A549 (cell line): ENCODE measurements at regions not wholly inside any gene's neighbourhood (a gene's known extent, or its start where the extent isn't known, plus 50 kb on each side); places are given as distances from the start of the nearest gene placed in this dataset.

Source experiments
- ATAC-seq, 2 experiments: fragments of 200-7000 bp in 1 of 2; fragments of >200 bp in 1 of 2; cut with Nextera tagmentation in 1 of 2; cut with Tn5 transposase in 1 of 2; 3 replicates each; pipeline versions ENCODE4 v1.8.0 to v1.9.1; 2018 to 2020; ENCODE audit warnings: mild to moderate bottlenecking in 1 of 2, moderate library complexity in 1 of 2
- CTCF ChIA-PET: fragments of 300-600 bp; sonication (Branson Sonifier 250); formaldehyde crosslinking; extraction: SDS; loops from one replicate; lab custom pipeline; 2021; ENCODE audit warnings: antibody characterized with exemption, inconsistent platforms; lab: Yijun Ruan, JAX
- POLR2A ChIA-PET: fragments of 350-600 bp; formaldehyde crosslinking; extraction: SDS; loops from one replicate; lab custom pipeline; 2021; ENCODE audit warnings: antibody characterized with exemption, inconsistent platforms; lab: Yijun Ruan, JAX
- DNase-seq, 2 experiments: peaks; one replicate each; pipeline versions ENCODE4 v3.0.0 to v3.0.0-alpha.2; 2011 to 2016; ENCODE audit warnings: low read depth in 1 of 2, low spot score in 1 of 2
- FAIRE-seq: peaks from 2 replicates; lab custom pipeline; 2011; peaks lifted over from hg19 to GRCh38; lab: Jason Lieb, UNC
- H3K27ac ChIP-seq, 2 experiments: fragments of >200 bp; sonication (Bioruptor Twin); formaldehyde crosslinking; 3 replicates each; pipeline ENCODE4 v1.5.1; 2016 to 2017
- H3K4me1 ChIP-seq: fragments of >200 bp; sonication (Bioruptor Twin); formaldehyde crosslinking; 3 replicates; pipeline ENCODE4 v1.6.1; 2016
- H3K4me2 ChIP-seq: fragments of >200 bp; sonication (Bioruptor Twin); formaldehyde crosslinking; 3 replicates; pipeline ENCODE4 v1.6.1; 2016
- H3K4me3 ChIP-seq: fragments of >200 bp; sonication (Bioruptor Twin); formaldehyde crosslinking; 3 replicates; pipeline ENCODE4 v1.5.1; 2016
- H3K9me3 ChIP-seq: fragments of >200 bp; sonication (Bioruptor Twin); formaldehyde crosslinking; 3 replicates; pipeline ENCODE4 v1.6.1; 2016
- CBX8 ChIP-seq: fragments of 200-600 bp; sonication (generic); IDR thresholded peaks from 2 replicates; pipeline ENCODE4 v1.6.1; 2016
- CEBPB ChIP-seq, 2 experiments: fragments of >200 bp in 1 of 2; sonication (Bioruptor Twin) in 1 of 2; formaldehyde crosslinking in 1 of 2; IDR thresholded peaks; 2 replicates each; pipeline ENCODE4 v1.6.1; 2012 to 2016
- CHD2 ChIP-seq: fragments of 150-350 bp; IDR thresholded peaks from 2 replicates; pipeline ENCODE4 v1.6.1; 2014; ENCODE audit warnings: low read length; ENCODE audit not compliant: partially characterized antibody
- CHD4 ChIP-seq: fragments of 200-600 bp; sonication (generic); IDR thresholded peaks from 2 replicates; pipeline ENCODE4 v1.6.1; 2016; ENCODE audit warnings: antibody characterized with exemption, mild to moderate bottlenecking, borderline replicate concordance
- EP300 ChIP-seq, 2 experiments: fragments of >200 bp; sonication (Bioruptor Twin); formaldehyde crosslinking; IDR thresholded peaks; 2 replicates in 1 of 2; 3 replicates in 1 of 2; pipeline ENCODE4 v1.6.1; 2016 to 2017
- ESRRA ChIP-seq: fragments of 150-350 bp; IDR thresholded peaks from 2 replicates; pipeline ENCODE4 v1.6.1; 2014; ENCODE audit warnings: mild to moderate bottlenecking, low read length, borderline replicate concordance
- FOSB ChIP-seq: fragments of 250-450 bp; sonication (Bioruptor Pico); IDR thresholded peaks from 2 replicates; pipeline ENCODE4 v1.5.0; 2020; ENCODE audit warnings: mild to moderate bottlenecking, moderate library complexity
- FOSL2 ChIP-seq, 2 experiments: fragments of 450-650 bp in 1 of 2; fragments of >200 bp in 1 of 2; sonication (Bioruptor Twin) in 1 of 2; formaldehyde crosslinking; IDR thresholded peaks; 2 replicates each; pipeline versions ENCODE4 v1.5.0 to v1.6.1; 2016 to 2020; ENCODE audit warnings: mild to moderate bottlenecking in 1 of 2, moderate library complexity in 1 of 2
- HEYL ChIP-seq: fragments of 250-450 bp; sonication (Bioruptor Pico); IDR thresholded peaks from 2 replicates; pipeline ENCODE4 v1.8.0; 2021; ENCODE audit warnings: mild to moderate bottlenecking, moderate library complexity
- HOXA7 ChIP-seq: fragments of 250-450 bp; sonication (Bioruptor Pico); IDR thresholded peaks from 2 replicates; pipeline ENCODE4 v1.5.0; 2020; ENCODE audit warnings: mild to moderate bottlenecking, moderate library complexity
- HOXB13 ChIP-seq: fragments of 250-450 bp; sonication (Bioruptor Pico); IDR thresholded peaks from 2 replicates; pipeline ENCODE4 v1.5.0; 2020; ENCODE audit warnings: low read depth, mild to moderate bottlenecking, moderate library complexity
- JUNB ChIP-seq: fragments of >200 bp; sonication (Bioruptor Twin); formaldehyde crosslinking; IDR thresholded peaks from 2 replicates; pipeline ENCODE4 v1.6.1; 2016
- KDM5A ChIP-seq: fragments of 200-600 bp; sonication (generic); IDR thresholded peaks from 2 replicates; pipeline ENCODE4 v1.6.1; 2016; ENCODE audit warnings: antibody characterized with exemption, mild to moderate bottlenecking
- MYC ChIP-seq: IDR thresholded peaks from 2 replicates; pipeline ENCODE4 v1.6.1; 2012; ENCODE audit warnings: mild to moderate bottlenecking, inconsistent platforms, low read length, improper control_type of control experiment, borderline replicate concordance
- NPAS2 ChIP-seq: fragments of 250-450 bp; sonication (Bioruptor Pico); IDR thresholded peaks from 2 replicates; pipeline ENCODE4 v1.8.0; 2022; ENCODE audit warnings: mild to moderate bottlenecking, moderate library complexity, borderline replicate concordance
- PHF8 ChIP-seq: fragments of 200-600 bp; sonication (generic); IDR thresholded peaks from 2 replicates; pipeline ENCODE4 v1.6.1; 2016; ENCODE audit warnings: low read depth, mild to moderate bottlenecking, antibody characterized with exemption, moderate library complexity, borderline replicate concordance
- POLR2A ChIP-seq: IDR thresholded peaks from 2 replicates; pipeline ENCODE4 v1.6.1; 2012; ENCODE audit warnings: mild to moderate bottlenecking, low read length
- POLR2AphosphoS2 ChIP-seq: conservative IDR thresholded peaks from 2 replicates; pipeline ENCODE4 v1.6.1; 2012; ENCODE audit warnings: low read length, improper control_type of control experiment, inconsistent platforms
- RAD21 ChIP-seq, 2 experiments: fragments of >200 bp in 1 of 2; sonication (Bioruptor Twin) in 1 of 2; formaldehyde crosslinking in 1 of 2; IDR thresholded peaks in 1 of 2; conservative IDR thresholded peaks in 1 of 2; 2 replicates in 1 of 2; 3 replicates in 1 of 2; pipeline ENCODE4 v1.6.1; 2012 to 2018; ENCODE audit warnings: inconsistent platforms in 1 of 2
- RARB ChIP-seq: fragments of 250-450 bp; sonication (Bioruptor Pico); IDR thresholded peaks from 2 replicates; pipeline ENCODE4 v1.8.0; 2021; ENCODE audit warnings: mild to moderate bottlenecking, moderate library complexity
- RNF2 ChIP-seq: fragments of 200-600 bp; sonication (generic); IDR thresholded peaks from 2 replicates; pipeline ENCODE4 v1.6.1; 2016; ENCODE audit warnings: low read depth, mild to moderate bottlenecking, antibody characterized with exemption, moderate library complexity, borderline replicate concordance
- SMC3 ChIP-seq: fragments of >200 bp; sonication (Bioruptor Twin); formaldehyde crosslinking; IDR thresholded peaks from 3 replicates; pipeline ENCODE4 v1.6.1; 2018; ENCODE audit warnings: inconsistent platforms
- TFCP2L1 ChIP-seq: fragments of 250-450 bp; sonication (Bioruptor Pico); IDR thresholded peaks from 2 replicates; pipeline ENCODE4 v1.5.0; 2021; ENCODE audit warnings: mild to moderate bottlenecking
- TP53 ChIP-seq: fragments of 250-450 bp; sonication (Bioruptor Pico); IDR thresholded peaks from 2 replicates; pipeline ENCODE4 v1.5.0; 2021; ENCODE audit warnings: mild to moderate bottlenecking, moderate library complexity
- WGBS: methylation state at CpG from one replicate; pipeline ENCODE4 v1.1.6; 2017; ENCODE audit errors: missing lambda C conversion rate; 5-methylcytosine and 5-hydroxymethylcytosine counted together
- TF ChIP-seq, protein P1 (sequence below): fragments of 150-350 bp; IDR thresholded peaks from 2 replicates; pipeline ENCODE4 v1.6.1; 2014; ENCODE audit warnings: low read depth, mild to moderate bottlenecking, low read length
- TF ChIP-seq, protein P2 (sequence below): fragments of 450-650 bp; IDR thresholded peaks from 2 replicates; pipeline ENCODE4 v1.6.1; 2014; ENCODE audit warnings: antibody characterized with exemption
- TF ChIP-seq, protein P3 (sequence below): fragments of 250-450 bp; sonication (Bioruptor Pico); IDR thresholded peaks from 2 replicates; pipeline ENCODE4 v1.5.0; 2020; ENCODE audit warnings: low read depth, mild to moderate bottlenecking, moderate library complexity
- TF ChIP-seq, protein P4 (sequence below): fragments of >200 bp; sonication (Bioruptor Twin); formaldehyde crosslinking; IDR thresholded peaks from 3 replicates; pipeline ENCODE4 v1.5.1; 2016
- TF ChIP-seq, protein P5 (sequence below): IDR thresholded peaks from 2 replicates; pipeline ENCODE4 v1.6.1; 2012; ENCODE audit warnings: low read depth, borderline replicate concordance
- TF ChIP-seq, protein P6 (sequence below): IDR thresholded peaks from 2 replicates; pipeline ENCODE4 v1.6.1; 2012
- TF ChIP-seq, protein P7 (sequence below): IDR thresholded peaks from 2 replicates; pipeline ENCODE4 v1.6.1; 2012

DNA sequence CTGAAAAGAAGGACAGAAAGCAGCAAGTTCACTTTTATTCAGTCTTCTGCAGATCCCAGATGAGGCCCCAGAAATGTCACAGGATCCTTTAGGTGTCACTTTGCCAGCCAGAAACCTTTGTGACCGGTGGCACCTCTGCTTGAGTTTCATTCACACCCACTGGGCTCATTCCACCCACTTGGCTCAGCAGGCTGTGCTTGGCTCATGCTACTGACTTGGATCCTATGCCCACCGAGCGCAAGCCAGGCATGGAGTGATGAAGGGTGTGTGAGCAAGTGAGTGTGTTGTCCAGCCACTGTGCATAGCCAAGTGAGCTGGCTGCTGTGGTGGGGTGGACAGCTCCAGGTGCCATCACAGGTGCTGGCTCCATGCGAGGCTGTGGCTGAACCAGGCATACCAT, 357.0 kb upstream of the GULP1 start:
- no peaks in the 10 kb centered on the region for H3K4me1 ChIP-seq
- DNase-seq, result no peak
- TF ChIP-seq CBX8, result no peak
- TF ChIP-seq RARB (CRISPR knock-in tag), result no peak
- TF ChIP-seq, protein P1, sequence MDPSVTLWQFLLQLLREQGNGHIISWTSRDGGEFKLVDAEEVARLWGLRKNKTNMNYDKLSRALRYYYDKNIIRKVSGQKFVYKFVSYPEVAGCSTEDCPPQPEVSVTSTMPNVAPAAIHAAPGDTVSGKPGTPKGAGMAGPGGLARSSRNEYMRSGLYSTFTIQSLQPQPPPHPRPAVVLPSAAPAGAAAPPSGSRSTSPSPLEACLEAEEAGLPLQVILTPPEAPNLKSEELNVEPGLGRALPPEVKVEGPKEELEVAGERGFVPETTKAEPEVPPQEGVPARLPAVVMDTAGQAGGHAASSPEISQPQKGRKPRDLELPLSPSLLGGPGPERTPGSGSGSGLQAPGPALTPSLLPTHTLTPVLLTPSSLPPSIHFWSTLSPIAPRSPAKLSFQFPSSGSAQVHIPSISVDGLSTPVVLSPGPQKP, result no peak
- TF ChIP-seq RNF2, result no peak
- TF ChIP-seq, protein P2, sequence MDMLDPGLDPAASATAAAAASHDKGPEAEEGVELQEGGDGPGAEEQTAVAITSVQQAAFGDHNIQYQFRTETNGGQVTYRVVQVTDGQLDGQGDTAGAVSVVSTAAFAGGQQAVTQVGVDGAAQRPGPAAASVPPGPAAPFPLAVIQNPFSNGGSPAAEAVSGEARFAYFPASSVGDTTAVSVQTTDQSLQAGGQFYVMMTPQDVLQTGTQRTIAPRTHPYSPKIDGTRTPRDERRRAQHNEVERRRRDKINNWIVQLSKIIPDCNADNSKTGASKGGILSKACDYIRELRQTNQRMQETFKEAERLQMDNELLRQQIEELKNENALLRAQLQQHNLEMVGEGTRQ, result no peak
- TF ChIP-seq ESRRA, result no peak
- TF ChIP-seq POLR2AphosphoS2, result no peak
- no peak for TF ChIP-seq JUNB
- no peak for TF ChIP-seq KDM5A
- TF ChIP-seq, protein P3, sequence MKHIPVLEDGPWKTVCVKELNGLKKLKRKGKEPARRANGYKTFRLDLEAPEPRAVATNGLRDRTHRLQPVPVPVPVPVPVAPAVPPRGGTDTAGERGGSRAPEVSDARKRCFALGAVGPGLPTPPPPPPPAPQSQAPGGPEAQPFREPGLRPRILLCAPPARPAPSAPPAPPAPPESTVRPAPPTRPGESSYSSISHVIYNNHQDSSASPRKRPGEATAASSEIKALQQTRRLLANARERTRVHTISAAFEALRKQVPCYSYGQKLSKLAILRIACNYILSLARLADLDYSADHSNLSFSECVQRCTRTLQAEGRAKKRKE (CRISPR knock-in tag), result no peak
- TF ChIP-seq, protein P4, sequence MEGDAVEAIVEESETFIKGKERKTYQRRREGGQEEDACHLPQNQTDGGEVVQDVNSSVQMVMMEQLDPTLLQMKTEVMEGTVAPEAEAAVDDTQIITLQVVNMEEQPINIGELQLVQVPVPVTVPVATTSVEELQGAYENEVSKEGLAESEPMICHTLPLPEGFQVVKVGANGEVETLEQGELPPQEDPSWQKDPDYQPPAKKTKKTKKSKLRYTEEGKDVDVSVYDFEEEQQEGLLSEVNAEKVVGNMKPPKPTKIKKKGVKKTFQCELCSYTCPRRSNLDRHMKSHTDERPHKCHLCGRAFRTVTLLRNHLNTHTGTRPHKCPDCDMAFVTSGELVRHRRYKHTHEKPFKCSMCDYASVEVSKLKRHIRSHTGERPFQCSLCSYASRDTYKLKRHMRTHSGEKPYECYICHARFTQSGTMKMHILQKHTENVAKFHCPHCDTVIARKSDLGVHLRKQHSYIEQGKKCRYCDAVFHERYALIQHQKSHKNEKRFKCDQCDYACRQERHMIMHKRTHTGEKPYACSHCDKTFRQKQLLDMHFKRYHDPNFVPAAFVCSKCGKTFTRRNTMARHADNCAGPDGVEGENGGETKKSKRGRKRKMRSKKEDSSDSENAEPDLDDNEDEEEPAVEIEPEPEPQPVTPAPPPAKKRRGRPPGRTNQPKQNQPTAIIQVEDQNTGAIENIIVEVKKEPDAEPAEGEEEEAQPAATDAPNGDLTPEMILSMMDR, result no peak
- no peak for TF ChIP-seq EP300 (IDR thresholded peaks at IDR 0.05)
- TF ChIP-seq PHF8, result no peak
- TF ChIP-seq CEBPB (IDR thresholded peaks at IDR 0.05), result no peak
- TF ChIP-seq HOXA7 (CRISPR knock-in tag), result no peak
- no peak for TF ChIP-seq RAD21 (conservative IDR thresholded peaks at IDR 0.05 in 1 of 2, IDR thresholded peaks at IDR 0.05 in 1 of 2)
- TF ChIP-seq, all 56 proteins: peak for 0
- FAIRE-seq (no peak), ATAC-seq (no peak)
- ChIA-PET CTCF (interaction anchor here (0.7 kb wide), 1 partner anchor 13 kb away, joined by 4 read pairs; no protein-coding TSS in a partner anchor), POLR2A (no interaction called here)
- Histone ChIP-seq H3K27ac (no peak overlapping the region), H3K4me3 (no peak overlapping the region), H3K4me2 (no peak overlapping the region), H3K9me3 (no peaks in the 10 kb centered on the region)
- WGBS, result 90% methylated on average over 4 of the region's 4 CpGs

DNA sequence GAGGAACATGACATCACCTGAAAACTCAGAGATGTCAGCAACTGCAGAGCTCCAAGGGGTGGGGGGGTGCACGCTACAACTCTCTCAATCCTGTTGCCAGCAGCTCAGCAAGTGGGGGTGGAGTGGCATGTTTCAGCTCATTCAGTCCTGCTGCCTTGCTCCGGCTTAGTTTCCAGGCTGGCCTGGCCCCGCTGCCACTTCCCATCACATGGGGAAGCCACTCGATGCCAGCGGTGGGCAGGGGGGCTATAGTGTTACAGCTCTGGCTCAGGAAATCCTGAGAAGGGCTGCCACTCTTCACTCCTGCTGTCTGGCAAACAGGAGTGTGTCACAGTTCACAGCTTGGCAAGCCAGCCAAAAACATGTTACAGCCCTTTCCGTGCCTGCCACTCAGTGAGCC, 356.5 kb upstream of the GULP1 start:
- ChIA-PET CTCF (interaction anchor here (0.7 kb wide), 1 partner anchor 13 kb away, joined by 4 read pairs; no protein-coding TSS in a partner anchor), POLR2A (interaction anchor here (0.6 kb wide), 1 partner anchor 356 kb away, joined by 3 read pairs; the partner anchor contains the start of gene GULP1)
- FAIRE-seq (no peak), ATAC-seq (no peak), DNase-seq (no peak)
- TF ChIP-seq RARB (CRISPR knock-in tag), result no peak
- no peak for TF ChIP-seq CHD4
- no peak for TF ChIP-seq NPAS2 (CRISPR knock-in tag)
- TF ChIP-seq, protein P5, sequence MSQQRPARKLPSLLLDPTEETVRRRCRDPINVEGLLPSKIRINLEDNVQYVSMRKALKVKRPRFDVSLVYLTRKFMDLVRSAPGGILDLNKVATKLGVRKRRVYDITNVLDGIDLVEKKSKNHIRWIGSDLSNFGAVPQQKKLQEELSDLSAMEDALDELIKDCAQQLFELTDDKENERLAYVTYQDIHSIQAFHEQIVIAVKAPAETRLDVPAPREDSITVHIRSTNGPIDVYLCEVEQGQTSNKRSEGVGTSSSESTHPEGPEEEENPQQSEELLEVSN, result no peak
- no peak for TF ChIP-seq CHD2
- TF ChIP-seq HOXA7 (CRISPR knock-in tag), result no peak
- TF ChIP-seq CEBPB (IDR thresholded peaks at IDR 0.05), result no peak
- TF ChIP-seq FOSB (CRISPR knock-in tag), result no peak
- no peak for TF ChIP-seq CBX8
- TF ChIP-seq SMC3, result no peak
- TF ChIP-seq MYC, result no peak
- TF ChIP-seq, protein P6, sequence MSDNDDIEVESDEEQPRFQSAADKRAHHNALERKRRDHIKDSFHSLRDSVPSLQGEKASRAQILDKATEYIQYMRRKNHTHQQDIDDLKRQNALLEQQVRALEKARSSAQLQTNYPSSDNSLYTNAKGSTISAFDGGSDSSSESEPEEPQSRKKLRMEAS, result no peak
- TF ChIP-seq HOXB13 (CRISPR knock-in tag), result no peak
- no peak for TF ChIP-seq RNF2
- TF ChIP-seq HEYL, result no peak
- TF ChIP-seq TFCP2L1 (CRISPR knock-in tag), result no peak
- TF ChIP-seq POLR2A, result no peak
- TF ChIP-seq FOSL2 (IDR thresholded peaks at IDR 0.05), result no peak
- TF ChIP-seq FOSL2 (CRISPR knock-in tag; IDR thresholded peaks at IDR 0.05), result no peak
- TF ChIP-seq TP53 (CRISPR knock-in tag), result no peak
- TF ChIP-seq, protein P7, sequence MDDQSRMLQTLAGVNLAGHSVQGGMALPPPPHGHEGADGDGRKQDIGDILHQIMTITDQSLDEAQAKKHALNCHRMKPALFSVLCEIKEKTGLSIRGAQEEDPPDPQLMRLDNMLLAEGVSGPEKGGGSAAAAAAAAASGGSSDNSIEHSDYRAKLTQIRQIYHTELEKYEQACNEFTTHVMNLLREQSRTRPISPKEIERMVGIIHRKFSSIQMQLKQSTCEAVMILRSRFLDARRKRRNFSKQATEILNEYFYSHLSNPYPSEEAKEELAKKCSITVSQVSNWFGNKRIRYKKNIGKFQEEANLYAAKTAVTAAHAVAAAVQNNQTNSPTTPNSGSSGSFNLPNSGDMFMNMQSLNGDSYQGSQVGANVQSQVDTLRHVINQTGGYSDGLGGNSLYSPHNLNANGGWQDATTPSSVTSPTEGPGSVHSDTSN, result no peak
- no peak overlapping the region for H3K4me2 ChIP-seq
- no peaks in the 10 kb centered on the region for H3K4me1 ChIP-seq
- WGBS, result 71% methylated on average over 6 of the region's 6 CpGs
- no peaks in the 10 kb centered on the region for H3K9me3 ChIP-seq
- H3K27ac ChIP-seq, result no peak overlapping the region
- H3K4me3 ChIP-seq, result no peak overlapping the region
